Esophagus mucosa (tissue), 1 donor: ENCODE measurements at regions not wholly inside any gene's neighbourhood (a gene's known extent, or its start where the extent isn't known, plus 50 kb on each side); places are given as distances from the start of the nearest gene placed in this dataset.
A peak's percentile ranks its signal among the peaks of the same experiment; 100 is the strongest.

Experiments
- ATAC-seq: fragments of 200-7000 bp; cut with Tn5 transposase; one replicate; pipeline ENCODE4 v1.9.1; 2020
- donor health status: DM: yes; HTN: yes; CAD: no.

GRCh38 chr4:10979032-10979431 lies 294.5 kb upstream of the CLNK start:
- no peak for ATAC-seq

GRCh38 chr4:10977534-10977933 lies 293.0 kb upstream of the CLNK start:
- ATAC-seq: peak; percentile 32

GRCh38 chr4:10974371-10974770 lies 289.8 kb upstream of the CLNK start:
- peak; percentile 53 for ATAC-seq

GRCh38 chr4:10973686-10974085 lies 289.1 kb upstream of the CLNK start:
- ATAC-seq: no peak

GRCh38 chr4:10971800-10972401 lies 287.3 kb upstream of the CLNK start:
- peak; percentile 69 for ATAC-seq

- no peak for ATAC-seq
Observed at GRCh38 chr4:10965196-10965595, 280.6 kb upstream of the CLNK start.

- no peak for ATAC-seq
Observed at GRCh38 chr4:10963958-10964703, 279.6 kb upstream of the CLNK start.

- no peak for ATAC-seq
Observed at GRCh38 chr4:10963241-10963640, 278.7 kb upstream of the CLNK start.

GRCh38 chr4:10962246-10962645 lies 277.7 kb upstream of the CLNK start:
- no peak for ATAC-seq

- no peak for ATAC-seq
Observed at GRCh38 chr4:10960389-10960788, 275.8 kb upstream of the CLNK start.

GRCh38 chr4:10959586-10959985 lies 275.0 kb upstream of the CLNK start:
- ATAC-seq: no peak

- no peak for ATAC-seq
Observed at GRCh38 chr4:10958226-10958856, 273.8 kb upstream of the CLNK start.

GRCh38 chr4:10951306-10951705 lies 266.7 kb upstream of the CLNK start:
- ATAC-seq: peak; percentile 30

- peak; percentile 22 for ATAC-seq
Observed at GRCh38 chr4:10949039-10949733, 264.6 kb upstream of the CLNK start.

GRCh38 chr4:10947898-10948297 lies 263.3 kb upstream of the CLNK start:
- no peak for ATAC-seq

- peak; percentile 49 for ATAC-seq
Observed at GRCh38 chr4:10944321-10944720, 259.8 kb upstream of the CLNK start.

- no peak for ATAC-seq
Observed at GRCh38 chr4:10942156-10942555, 257.6 kb upstream of the CLNK start.

- no peak for ATAC-seq
Observed at GRCh38 chr4:10929818-10930217, 245.2 kb upstream of the CLNK start.

- ATAC-seq: no peak
Observed at GRCh38 chr4:10925996-10926395, 241.4 kb upstream of the CLNK start.

GRCh38 chr4:10924274-10924673 lies 239.7 kb upstream of the CLNK start:
- no peak for ATAC-seq

- no peak for ATAC-seq
Observed at GRCh38 chr4:10917566-10917965, 233.0 kb upstream of the CLNK start.

GRCh38 chr4:10898072-10898471 lies 213.5 kb upstream of the CLNK start:
- ATAC-seq: no peak

GRCh38 chr4:10897076-10897475 lies 212.5 kb upstream of the CLNK start:
- ATAC-seq: no peak
